GM12875 (cell line): ENCODE measurements at regions not wholly inside any gene's neighbourhood (a gene's known extent, or its start where the extent isn't known, plus 50 kb on each side); places are given as distances from the start of the nearest gene placed in this dataset.

Experiments
- H3K4me3 ChIP-seq: one replicate; pipeline ENCODE4 v1.5.1; 2011; ENCODE audit warnings: low read depth, low read length, control low read depth
- CTCF ChIP-seq: IDR thresholded peaks from 2 replicates; pipeline ENCODE4 v1.5.1; 2011; ENCODE audit warnings: low read depth, mild to moderate bottlenecking, control low read depth, inconsistent platforms, low read length, moderate library complexity, borderline replicate concordance; ENCODE audit not compliant: insufficient read depth

- no peak overlapping the region for H3K4me3 ChIP-seq
- no peak for TF ChIP-seq CTCF
These were observed 108.1 kb upstream of the UBL3 start for GRCh38 chr13:29958476-29958875.

GRCh38 chr13:29957320-29957719 lies 106.9 kb upstream of the UBL3 start:
- no peak overlapping the region for H3K4me3 ChIP-seq
- no peak for TF ChIP-seq CTCF

- H3K4me3 ChIP-seq: no peak overlapping the region
- TF ChIP-seq CTCF: no peak
These were observed 106.4 kb upstream of the UBL3 start for GRCh38 chr13:29956853-29957252.

- H3K4me3 ChIP-seq: no peak overlapping the region
- TF ChIP-seq CTCF: no peak
These were observed 104.8 kb upstream of the UBL3 start for GRCh38 chr13:29955137-29955650.

- H3K4me3 ChIP-seq: no peak overlapping the region
- no peak for TF ChIP-seq CTCF
These were observed 103.9 kb upstream of the UBL3 start for GRCh38 chr13:29954082-29955028.

GRCh38 chr13:29953542-29953941 lies 103.1 kb upstream of the UBL3 start:
- no peak overlapping the region for H3K4me3 ChIP-seq
- TF ChIP-seq CTCF: no peak

GRCh38 chr13:29952245-29952644 lies 101.8 kb upstream of the UBL3 start:
- TF ChIP-seq CTCF: no peak
- H3K4me3 ChIP-seq: no peak overlapping the region
